ENCODE measurements at regions not wholly inside any gene's neighbourhood (a gene's known extent, or its start where the extent isn't known, plus 50 kb on each side); places are given as distances from the start of the nearest gene placed in this dataset.
"Not testable (repeated sequence)": the region's sequence is repeated elsewhere in the genome, so short reads cannot be mapped to it uniquely, and the experiment has no call there.

- no peak for DNase-seq (ENCODE audit: extremely low read depth, low read depth)
- H3K4me3 ChIP-seq (replicated peaks; ENCODE audit: low read depth, low read length) = no peak overlapping the region
- TF ChIP-seq CTCF (IDR thresholded peaks at IDR 0.05; ENCODE audit: low read depth, low read length, missing control alignments) = no peak
Measured at GRCh38 chr3:177622982-177623617, 425.8 kb upstream of the TBL1XR1 start.

DNA sequence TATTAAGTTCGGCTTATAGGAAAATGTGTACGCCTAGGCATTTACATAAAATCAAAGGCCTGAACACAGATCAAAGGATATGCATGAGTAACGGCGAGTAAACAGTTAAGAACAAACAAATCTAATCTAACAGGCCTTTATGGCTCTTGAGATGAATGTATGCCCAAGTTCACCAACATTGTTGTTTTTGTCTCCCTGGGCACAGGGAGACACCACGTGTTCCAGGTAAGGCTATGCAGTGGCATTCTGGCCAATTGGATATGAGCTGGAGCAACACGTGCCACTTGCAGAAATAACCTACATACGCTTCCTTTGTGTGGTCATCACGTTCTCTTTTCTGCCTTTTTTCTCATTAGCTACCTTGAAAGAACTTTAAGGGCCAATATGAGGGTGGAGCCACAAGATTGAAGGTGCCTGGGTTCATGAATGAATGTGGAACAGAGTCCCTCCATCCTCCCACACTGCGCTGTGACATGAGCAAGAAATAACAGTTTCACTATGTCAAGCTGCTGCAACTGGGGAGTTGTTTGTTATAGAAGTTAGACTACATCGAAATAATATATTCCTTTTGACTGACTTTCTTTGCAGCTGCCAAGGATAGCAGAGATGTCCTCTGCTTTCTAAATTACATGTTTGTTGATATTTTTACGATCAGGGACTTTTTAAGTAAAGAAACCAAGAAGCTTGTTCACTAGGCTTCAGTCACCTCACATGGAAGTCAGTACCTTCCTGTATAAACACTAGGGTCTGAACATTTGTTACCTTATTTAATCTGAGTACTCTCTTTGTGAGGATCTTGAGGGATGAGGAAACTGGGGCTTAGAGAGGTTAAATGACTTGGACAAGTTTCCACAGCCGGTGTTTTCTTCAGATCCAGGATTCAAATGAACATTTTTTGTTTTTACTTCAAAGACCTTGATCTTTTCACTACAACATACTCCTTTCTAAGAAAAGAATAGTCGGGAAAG lies 427.5 kb upstream of the TBL1XR1 start:
- DNase-seq (ENCODE audit: extremely low read depth, low read depth) = no peak
- TF ChIP-seq CTCF (IDR thresholded peaks at IDR 0.05; ENCODE audit: low read depth, low read length, missing control alignments) = no peak

GRCh38 chr3:177626045-177626444 lies 428.8 kb upstream of the TBL1XR1 start:
- TF ChIP-seq CTCF (IDR thresholded peaks at IDR 0.05; ENCODE audit: low read depth, low read length, missing control alignments) = no peak
- no peak overlapping the region for H3K4me3 ChIP-seq (replicated peaks; ENCODE audit: low read depth, low read length)
- no peak for DNase-seq (ENCODE audit: extremely low read depth, low read depth)

More for the DNA sequence above, 427.5 kb upstream of the TBL1XR1 start:
- H3K4me3 ChIP-seq (replicated peaks; ENCODE audit: low read depth, low read length) = no peak overlapping the region

GRCh38 chr3:177628095-177628719 lies 430.9 kb upstream of the TBL1XR1 start:
- not testable (repeated sequence) for H3K4me3 ChIP-seq (replicated peaks; ENCODE audit: low read depth, low read length); DNase-seq (ENCODE audit: extremely low read depth, low read depth)

- no peak for DNase-seq (ENCODE audit: extremely low read depth, low read depth)
- no peak overlapping the region for H3K4me3 ChIP-seq (replicated peaks; ENCODE audit: low read depth, low read length)
- no peak for TF ChIP-seq CTCF (IDR thresholded peaks at IDR 0.05; ENCODE audit: low read depth, low read length, missing control alignments)
Measured at GRCh38 chr3:177629276-177629675, 432.0 kb upstream of the TBL1XR1 start.

DNA sequence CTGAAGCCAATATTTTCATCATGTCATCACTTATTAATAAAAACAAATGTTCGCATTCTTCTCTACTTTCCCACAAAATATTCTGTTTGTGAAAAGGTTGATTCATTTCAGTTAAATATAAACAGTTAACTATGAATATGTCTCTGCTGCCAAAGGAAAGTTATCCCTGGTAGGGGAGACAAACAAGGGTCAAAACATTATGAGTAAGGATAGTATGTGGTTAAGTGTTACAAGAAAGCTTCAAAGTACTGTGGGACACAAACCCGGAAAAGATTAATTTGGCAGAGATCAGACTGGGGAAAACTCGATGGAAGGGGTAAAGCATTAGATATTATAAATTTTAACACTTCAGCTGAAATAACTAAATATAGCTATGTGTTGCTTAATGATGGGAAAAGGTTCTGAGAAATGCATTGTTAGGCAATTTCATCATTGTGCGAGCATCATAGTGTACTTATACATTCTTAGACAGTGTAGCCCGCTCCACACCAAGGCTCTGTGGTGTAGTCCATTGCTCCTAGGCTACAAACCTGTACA lies 436.5 kb upstream of the TBL1XR1 start:
- H3K4me3 ChIP-seq (replicated peaks; ENCODE audit: low read depth, low read length) = no peak overlapping the region
- no peak for DNase-seq (ENCODE audit: extremely low read depth, low read depth)
- TF ChIP-seq CTCF (IDR thresholded peaks at IDR 0.05; ENCODE audit: low read depth, low read length, missing control alignments) = no peak

- DNase-seq (ENCODE audit: extremely low read depth, low read depth); H3K4me3 ChIP-seq (replicated peaks; ENCODE audit: low read depth, low read length): not testable (repeated sequence)
Measured at GRCh38 chr3:177635601-177636106, 438.4 kb upstream of the TBL1XR1 start.

All from HFF-Myc (cell line).